ENCODE measurements at regions not wholly inside any gene's neighbourhood (a gene's known extent, or its start where the extent isn't known, plus 50 kb on each side); places are given as distances from the start of the nearest gene placed in this dataset.

DNA sequence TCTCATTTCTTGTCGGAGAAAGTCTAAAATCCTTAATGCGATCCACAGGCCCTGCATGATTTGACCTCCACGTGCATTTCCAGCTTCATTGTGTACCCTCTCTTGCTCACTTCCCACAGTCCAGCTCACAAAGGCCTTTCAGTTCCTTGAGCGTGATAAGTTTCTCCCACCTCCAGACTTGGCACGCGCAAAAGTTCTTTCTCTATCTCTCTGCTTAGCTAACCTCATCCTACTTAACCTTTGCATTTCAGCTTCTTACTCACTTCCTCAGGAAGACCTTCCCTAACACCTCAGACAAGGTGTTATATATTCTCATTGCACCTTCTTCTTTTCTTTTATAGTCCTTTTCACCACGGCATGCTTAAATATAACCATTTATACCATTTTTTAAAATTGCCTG lies 124.8 kb upstream of the XPO1 start:
- CTCF ChIA-PET (ENCODE audit: partially characterized antibody), result interaction anchor here (0.6 kb wide), 1 partner anchor 371 kb away, joined by 3 read pairs; no protein-coding TSS in a partner anchor

More for the DNA sequence above, 124.8 kb upstream of the XPO1 start:
- Histone ChIP-seq H3K4ac (replicated peaks; ENCODE audit: insufficient read length, low read depth, low read length) (no peak overlapping the region), H3K23ac (ENCODE audit: insufficient read length) (no peak overlapping the region), H3K27ac (ENCODE audit: low read depth, low read length) (no peak overlapping the region), H4K8ac (ENCODE audit: extremely low read depth, insufficient read depth, low read length) (no peak overlapping the region), H4K91ac (replicated peaks; ENCODE audit: insufficient read length, low read length) (no peak overlapping the region), H2BK20ac (ENCODE audit: low read length) (no peak overlapping the region), H3K56ac (replicated peaks; ENCODE audit: insufficient read length, low read depth, low read length) (no peak overlapping the region), H3K79me1 (ENCODE audit: low read depth, low read length) (no peaks in the 10 kb centered on the region; the same call in 1 of the 2 replicates), H2BK15ac (ENCODE audit: low read length) (no peak overlapping the region), H2BK5ac (ENCODE audit: low read depth, low read length) (no peak overlapping the region), H3K4me2 (ENCODE audit: insufficient read depth in 1 of 2, low read depth in 2 of 2, low read length in 2 of 2) (no peak overlapping the region), H2BK12ac (ENCODE audit: low read depth, low read length) (no peak overlapping the region), H2AK5ac (ENCODE audit: low read depth, low read length) (no peak overlapping the region), H3K4me1 (replicated peaks in 1 of 4; ENCODE audit: control insufficient read depth in 3 of 4, insufficient read depth in 4 of 4, low read length in 3 of 4) (no peaks in the 10 kb centered on the region; a peak in 1 of 7 replicates), H3K27me3 (replicated peaks in 1 of 4; ENCODE audit: control insufficient read depth in 3 of 4, extremely low read depth in 1 of 4, insufficient read depth in 3 of 4, low read length in 3 of 4) (no peaks in the 10 kb centered on the region), H3K36me3 (ENCODE audit: control insufficient read depth in 2 of 4, insufficient read depth in 4 of 4, low read length in 3 of 4) (no peaks in the 10 kb centered on the region), H4K5ac (ENCODE audit: insufficient read length, low read depth, low read length) (no peak overlapping the region), H3K9me3 (ENCODE audit: insufficient read depth in 2 of 2, low read depth in 1 of 2, low read length in 1 of 2) (no peaks in the 10 kb centered on the region), H3K9ac (replicated peaks in 1 of 4; ENCODE audit: extremely low read depth in 1 of 4, low read depth in 3 of 4, low read length in 3 of 4) (no peak overlapping the region), H2BK120ac (replicated peaks; ENCODE audit: low read depth, low read length) (no peak overlapping the region), H4K20me1 (replicated peaks in 1 of 2; ENCODE audit: control insufficient read depth in 1 of 2, insufficient read depth in 2 of 2, low read length in 2 of 2) (no peaks in the 10 kb centered on the region), H2AFZ (ENCODE audit: low read length) (0 out of 2 replicates have a peak overlapping the region, but pooled peaks have one; percentile 5), H3K14ac (ENCODE audit: insufficient read length) (no peak overlapping the region), H3K79me2 (ENCODE audit: control insufficient read depth in 1 of 2, insufficient read depth in 2 of 2, low read length in 2 of 2) (no peaks in the 10 kb centered on the region), H3K4me3 (ENCODE audit: extremely low read depth in 1 of 4, insufficient read depth in 2 of 4, low read depth in 3 of 4, low read length in 4 of 4) (no peak overlapping the region), H3K23me2 (ENCODE audit: low read depth, low read length) (no peaks in the 10 kb centered on the region), H3K18ac (ENCODE audit: extremely low read depth, low read length) (no peak overlapping the region)
- TF ChIP-seq, protein P1, sequence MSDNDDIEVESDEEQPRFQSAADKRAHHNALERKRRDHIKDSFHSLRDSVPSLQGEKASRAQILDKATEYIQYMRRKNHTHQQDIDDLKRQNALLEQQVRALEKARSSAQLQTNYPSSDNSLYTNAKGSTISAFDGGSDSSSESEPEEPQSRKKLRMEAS (IDR thresholded peaks at IDR 0.05), result no peak
- no peak for TF ChIP-seq SP1 (IDR thresholded peaks at IDR 0.05; ENCODE audit: low read depth, low read length)
- no peak for TF ChIP-seq TCF12 (IDR thresholded peaks at IDR 0.05; ENCODE audit: low read depth, low read length)
- TF ChIP-seq, protein P2, sequence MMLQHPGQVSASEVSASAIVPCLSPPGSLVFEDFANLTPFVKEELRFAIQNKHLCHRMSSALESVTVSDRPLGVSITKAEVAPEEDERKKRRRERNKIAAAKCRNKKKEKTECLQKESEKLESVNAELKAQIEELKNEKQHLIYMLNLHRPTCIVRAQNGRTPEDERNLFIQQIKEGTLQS (IDR thresholded peaks at IDR 0.05; ENCODE audit: insufficient read depth, low read depth, low read length), result no peak
- no peak for TF ChIP-seq RBBP5 (IDR thresholded peaks at IDR 0.05; ENCODE audit: borderline replicate concordance, low read depth, low read length)
- TF ChIP-seq BACH1 (IDR thresholded peaks at IDR 0.05; ENCODE audit: low read length), result no peak
- FAIRE-seq, result no peak
- 90% methylated on average over 7 of the region's 7 CpGs; no CpG with 5 or more reads in 1 of the 2 experiments for WGBS, 2 experiments (ENCODE audit: extremely low coverage in 1 of 2, insufficient coverage in 1 of 2, insufficient read length in 1 of 2, insufficient replicate concordance in 2 of 2, low coverage in 1 of 2, low lambda C conversion rate in 2 of 2, missing lambda C conversion rate in 1 of 2)
- DNase-seq (ENCODE audit: low read depth in 1 of 2, low spot score in 2 of 2), result no peak
- POLR2A ChIA-PET (ENCODE audit: partially characterized antibody), result interaction anchor here (2.2 kb wide), 1 partner anchor 131 kb away, joined by 5 read pairs; no protein-coding TSS in a partner anchor

Measured in H1 (cell line).